ENCODE measurements at regions not wholly inside any gene's neighbourhood (a gene's known extent, or its start where the extent isn't known, plus 50 kb on each side); places are given as distances from the start of the nearest gene placed in this dataset.

GRCh38 chr20:57051096-57051495 is 215.3 kb downstream of the BMP7 start:
- H3K27ac ChIP-seq = no peak overlapping the region
- H3K27me3 ChIP-seq = no peaks in the 10 kb centered on the region
- DNase-seq (ENCODE audit: low spot score in 2 of 2) = no peak
- intact Hi-C loops (cut with DNase I; ENCODE audit: low total_unique reads) = no loop called here
- H3K4me3 ChIP-seq = no peak overlapping the region
- H3K4me1 ChIP-seq = peaks cover 0 to 5% of the 10 kb centered on the region in 2 donors
- no peaks in the 10 kb centered on the region for H3K9me3 ChIP-seq
- no peak for TF ChIP-seq POLR2A (IDR thresholded peaks at IDR 0.05)
- no peak for TF ChIP-seq POLR2AphosphoS5 (IDR thresholded peaks at IDR 0.05)
- no peak for TF ChIP-seq CTCF (IDR thresholded peaks at IDR 0.05)
- H3K36me3 ChIP-seq = no peaks in the 10 kb centered on the region

- Histone ChIP-seq H3K27me3 (no peaks in the 10 kb centered on the region), H3K4me3 (no peak overlapping the region), H3K36me3 (no peaks in the 10 kb centered on the region), H3K9me3 (no peaks in the 10 kb centered on the region), H3K4me1 (peaks cover 0 to 2% of the 10 kb centered on the region in 2 donors), H3K27ac (no peak overlapping the region)
- intact Hi-C loops (cut with DNase I; ENCODE audit: low total_unique reads) = no loop called here
- TF ChIP-seq POLR2AphosphoS5 (IDR thresholded peaks at IDR 0.05) = no peak
- no peak for TF ChIP-seq POLR2A (IDR thresholded peaks at IDR 0.05)
- no peak for TF ChIP-seq CTCF (IDR thresholded peaks at IDR 0.05)
- DNase-seq (ENCODE audit: low spot score in 2 of 2) = no peak
Measured at GRCh38 chr20:57053067-57053466, 213.4 kb downstream of the BMP7 start.

GRCh38 chr20:57053793-57054552 is 212.5 kb downstream of the BMP7 start:
- no peak for TF ChIP-seq POLR2AphosphoS5 (IDR thresholded peaks at IDR 0.05)
- no peak for TF ChIP-seq CTCF (IDR thresholded peaks at IDR 0.05)
- no peak for TF ChIP-seq POLR2A (IDR thresholded peaks at IDR 0.05)
- no peak for DNase-seq (ENCODE audit: low spot score in 2 of 2)
- H3K9me3 ChIP-seq = no peaks in the 10 kb centered on the region
- H3K27me3 ChIP-seq = peaks cover 0 to 5% of the 10 kb centered on the region in 2 donors
- no peaks in the 10 kb centered on the region for H3K4me1 ChIP-seq
- no peaks in the 10 kb centered on the region for H3K36me3 ChIP-seq
- H3K4me3 ChIP-seq = no peak overlapping the region
- H3K27ac ChIP-seq = no peak overlapping the region
- intact Hi-C loops (cut with DNase I; ENCODE audit: low total_unique reads) = no loop called here

GRCh38 chr20:57055345-57055744 is 211.1 kb downstream of the BMP7 start:
- H3K9me3 ChIP-seq = no peaks in the 10 kb centered on the region
- no peak for TF ChIP-seq POLR2A (IDR thresholded peaks at IDR 0.05)
- no peak for TF ChIP-seq CTCF (IDR thresholded peaks at IDR 0.05)
- no peak for TF ChIP-seq POLR2AphosphoS5 (IDR thresholded peaks at IDR 0.05)
- no peak for DNase-seq (ENCODE audit: low spot score in 2 of 2)
- no peaks in the 10 kb centered on the region for H3K4me1 ChIP-seq
- H3K4me3 ChIP-seq = no peak overlapping the region
- intact Hi-C loops (cut with DNase I; ENCODE audit: low total_unique reads) = no loop called here
- H3K36me3 ChIP-seq = no peaks in the 10 kb centered on the region
- H3K27me3 ChIP-seq = peaks cover 0 to 11% of the 10 kb centered on the region in 2 donors
- H3K27ac ChIP-seq = no peak overlapping the region

- no peak for TF ChIP-seq POLR2A (IDR thresholded peaks at IDR 0.05)
- TF ChIP-seq CTCF (IDR thresholded peaks at IDR 0.05) = no peak
- no peak for TF ChIP-seq POLR2AphosphoS5 (IDR thresholded peaks at IDR 0.05)
- Histone ChIP-seq H3K4me1 (no peaks in the 10 kb centered on the region), H3K9me3 (no peaks in the 10 kb centered on the region), H3K27me3 (peaks cover 0 to 24% of the 10 kb centered on the region in 2 donors), H3K36me3 (no peaks in the 10 kb centered on the region), H3K27ac (no peak overlapping the region), H3K4me3 (no peak overlapping the region)
- intact Hi-C loops (cut with DNase I; ENCODE audit: low total_unique reads) = no loop called here
- no peak for DNase-seq (ENCODE audit: low spot score in 2 of 2)
Measured at GRCh38 chr20:57056651-57057050, 209.8 kb downstream of the BMP7 start.
